IMR-90 (cell line): ENCODE measurements at regions not wholly inside any gene's neighbourhood (a gene's known extent, or its start where the extent isn't known, plus 50 kb on each side); places are given as distances from the start of the nearest gene placed in this dataset.

Experiments
- CEBPB ChIP-seq: IDR thresholded peaks from 2 replicates; pipeline ENCODE4 v1.6.1; 2012; ENCODE audit warnings: low read depth, low read length, improper control_type of control experiment
- CHD1 ChIP-seq: IDR thresholded peaks from 2 replicates; pipeline ENCODE4 v1.6.1; 2012; ENCODE audit warnings: low read depth, low read length, improper control_type of control experiment
- CTCF ChIP-seq: conservative IDR thresholded peaks from 2 replicates; pipeline ENCODE4 v1.5.1; 2012; ENCODE audit warnings: mild to moderate bottlenecking, low read depth, low read length, improper control_type of control experiment
- MAFK ChIP-seq: IDR thresholded peaks from 2 replicates; pipeline ENCODE4 v1.6.1; 2012; ENCODE audit warnings: low read depth, low read length, improper control_type of control experiment
- MXI1 ChIP-seq: IDR thresholded peaks from 2 replicates; pipeline ENCODE4 v1.6.1; 2012; ENCODE audit warnings: low read depth, mild to moderate bottlenecking, low read length, moderate library complexity, borderline replicate concordance
- POLR2A ChIP-seq: IDR thresholded peaks from 2 replicates; pipeline ENCODE4 v1.6.1; 2012; ENCODE audit warnings: mild to moderate bottlenecking, low read depth, low read length
- RAD21 ChIP-seq: IDR thresholded peaks from 2 replicates; pipeline ENCODE4 v1.6.1; 2012; ENCODE audit warnings: low read length, improper control_type of control experiment
- RCOR1 ChIP-seq: IDR thresholded peaks from 2 replicates; pipeline ENCODE4 v1.6.1; 2012; ENCODE audit warnings: mild to moderate bottlenecking, low read length, improper control_type of control experiment; ENCODE audit not compliant: insufficient replicate concordance
- RFX5 ChIP-seq: IDR thresholded peaks from 2 replicates; pipeline ENCODE4 v1.8.0; 2012; ENCODE audit warnings: low read depth, mild to moderate bottlenecking, low read length, moderate library complexity
- SMC3 ChIP-seq: fragments of 150-350 bp; IDR thresholded peaks from 2 replicates; pipeline ENCODE4 v1.6.1; 2016; ENCODE audit warnings: low read depth, mild to moderate bottlenecking, antibody characterized with exemption, low read length, moderate library complexity
- TF ChIP-seq, protein P1 (sequence below): fragments of 150-350 bp; IDR thresholded peaks from 2 replicates; pipeline ENCODE4 v1.6.1; 2017; ENCODE audit warnings: mild to moderate bottlenecking, antibody characterized with exemption, low read length, low read depth

DNA sequence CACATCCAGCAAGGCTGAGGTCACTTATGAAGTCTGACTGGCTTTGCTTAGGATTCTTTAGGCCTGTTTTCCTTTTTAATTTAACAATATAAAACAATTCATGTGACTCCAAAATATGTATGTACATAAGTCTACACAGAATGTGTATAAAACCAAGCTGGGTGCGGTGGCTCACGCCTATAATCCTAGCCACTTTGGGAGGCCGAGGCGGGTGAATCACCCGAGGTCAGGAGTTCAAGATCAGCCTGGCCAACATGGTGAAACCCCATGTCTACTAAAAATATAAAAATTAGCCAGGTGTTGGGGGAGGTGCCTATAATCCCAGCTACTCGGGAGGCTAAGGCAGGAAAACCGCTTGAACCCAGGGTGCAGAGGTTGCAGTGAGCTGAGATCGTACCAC is 83.1 kb downstream of the SHANK2 start:
- TF ChIP-seq CTCF = no peak
- TF ChIP-seq RFX5 = no peak
- TF ChIP-seq, protein P1, sequence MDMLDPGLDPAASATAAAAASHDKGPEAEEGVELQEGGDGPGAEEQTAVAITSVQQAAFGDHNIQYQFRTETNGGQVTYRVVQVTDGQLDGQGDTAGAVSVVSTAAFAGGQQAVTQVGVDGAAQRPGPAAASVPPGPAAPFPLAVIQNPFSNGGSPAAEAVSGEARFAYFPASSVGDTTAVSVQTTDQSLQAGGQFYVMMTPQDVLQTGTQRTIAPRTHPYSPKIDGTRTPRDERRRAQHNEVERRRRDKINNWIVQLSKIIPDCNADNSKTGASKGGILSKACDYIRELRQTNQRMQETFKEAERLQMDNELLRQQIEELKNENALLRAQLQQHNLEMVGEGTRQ = no peak
- no peak for TF ChIP-seq CHD1
- no peak for TF ChIP-seq POLR2A
- TF ChIP-seq MXI1 = no peak
- TF ChIP-seq CEBPB = no peak
- TF ChIP-seq SMC3 = no peak
- TF ChIP-seq RCOR1 = no peak
- no peak for TF ChIP-seq RAD21
- no peak for TF ChIP-seq MAFK
